HL-60 (cell line): ENCODE measurements at regions not wholly inside any gene's neighbourhood (a gene's known extent, or its start where the extent isn't known, plus 50 kb on each side); places are given as distances from the start of the nearest gene placed in this dataset.

Experiments
- DNase-seq, 2 experiments: peaks; one replicate each; pipeline ENCODE4 v3.0.0-alpha.2; 2010 to 2020; ENCODE audit warnings: low read depth in 1 of 2, low spot score in 1 of 2
- H3K27ac ChIP-seq: fragments of 250-450 bp; sonication (Bioruptor Pico); replicated peaks from 2 replicates; pipeline ENCODE4 v1.5.1; 2020; ENCODE audit warnings: mild to moderate bottlenecking, moderate library complexity
- H3K27me3 ChIP-seq: fragments of 250-450 bp; sonication (Bioruptor Pico); 2 replicates; pipeline ENCODE4 v1.5.1; 2021; ENCODE audit warnings: mild to moderate bottlenecking, moderate library complexity; ENCODE audit not compliant: insufficient read depth, poor library complexity, severe bottlenecking
- H3K4me3 ChIP-seq: replicated peaks from 2 replicates; pipeline ENCODE4 v1.5.1; 2011; ENCODE audit warnings: mild to moderate bottlenecking, control low read depth, low read length; ENCODE audit not compliant: insufficient read depth
- CTCF ChIP-seq: IDR thresholded peaks from one replicate; pipeline ENCODE4 v1.5.1; 2011; ENCODE audit warnings: low read length, control low read depth, inconsistent platforms; ENCODE audit not compliant: insufficient read depth
- GABPA ChIP-seq: IDR thresholded peaks from 2 replicates; pipeline ENCODE4 v1.6.1; 2012; ENCODE audit warnings: low read depth
- POLR2AphosphoS5 ChIP-seq: IDR thresholded peaks from 2 replicates; pipeline ENCODE4 v1.6.1; 2012; ENCODE audit warnings: low read depth
- SPI1 ChIP-seq: IDR thresholded peaks from 2 replicates; pipeline ENCODE4 v1.6.1; 2012; ENCODE audit warnings: low read depth, mild to moderate bottlenecking, borderline replicate concordance
- TF ChIP-seq, protein P1 (sequence below): IDR thresholded peaks from 2 replicates; pipeline ENCODE4 v1.6.1; 2012; ENCODE audit warnings: low read depth; ENCODE audit not compliant: insufficient replicate concordance

DNA sequence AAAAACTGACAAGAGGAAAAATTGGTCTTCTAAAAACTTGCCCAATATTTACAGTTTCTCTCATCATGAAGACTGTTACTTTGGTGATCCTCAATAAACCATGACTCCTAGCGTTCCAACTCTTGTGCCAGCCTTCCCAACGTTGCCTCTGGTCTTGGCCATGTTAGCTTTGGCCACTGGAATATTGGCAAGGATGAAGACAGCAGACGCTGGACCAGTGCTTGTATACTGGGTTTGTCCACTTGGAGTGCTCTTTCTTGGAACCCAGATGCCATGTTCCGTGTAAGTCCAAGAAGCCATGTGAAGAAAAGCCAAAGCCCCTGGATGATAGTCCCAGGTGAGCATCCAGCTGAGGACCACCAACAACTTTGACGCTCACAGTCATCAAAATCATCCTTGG, 379.6 kb downstream of the NUAK1 start:
- TF ChIP-seq SPI1: no peak
- TF ChIP-seq POLR2AphosphoS5: no peak
- no peak for TF ChIP-seq GABPA
- TF ChIP-seq, protein P1, sequence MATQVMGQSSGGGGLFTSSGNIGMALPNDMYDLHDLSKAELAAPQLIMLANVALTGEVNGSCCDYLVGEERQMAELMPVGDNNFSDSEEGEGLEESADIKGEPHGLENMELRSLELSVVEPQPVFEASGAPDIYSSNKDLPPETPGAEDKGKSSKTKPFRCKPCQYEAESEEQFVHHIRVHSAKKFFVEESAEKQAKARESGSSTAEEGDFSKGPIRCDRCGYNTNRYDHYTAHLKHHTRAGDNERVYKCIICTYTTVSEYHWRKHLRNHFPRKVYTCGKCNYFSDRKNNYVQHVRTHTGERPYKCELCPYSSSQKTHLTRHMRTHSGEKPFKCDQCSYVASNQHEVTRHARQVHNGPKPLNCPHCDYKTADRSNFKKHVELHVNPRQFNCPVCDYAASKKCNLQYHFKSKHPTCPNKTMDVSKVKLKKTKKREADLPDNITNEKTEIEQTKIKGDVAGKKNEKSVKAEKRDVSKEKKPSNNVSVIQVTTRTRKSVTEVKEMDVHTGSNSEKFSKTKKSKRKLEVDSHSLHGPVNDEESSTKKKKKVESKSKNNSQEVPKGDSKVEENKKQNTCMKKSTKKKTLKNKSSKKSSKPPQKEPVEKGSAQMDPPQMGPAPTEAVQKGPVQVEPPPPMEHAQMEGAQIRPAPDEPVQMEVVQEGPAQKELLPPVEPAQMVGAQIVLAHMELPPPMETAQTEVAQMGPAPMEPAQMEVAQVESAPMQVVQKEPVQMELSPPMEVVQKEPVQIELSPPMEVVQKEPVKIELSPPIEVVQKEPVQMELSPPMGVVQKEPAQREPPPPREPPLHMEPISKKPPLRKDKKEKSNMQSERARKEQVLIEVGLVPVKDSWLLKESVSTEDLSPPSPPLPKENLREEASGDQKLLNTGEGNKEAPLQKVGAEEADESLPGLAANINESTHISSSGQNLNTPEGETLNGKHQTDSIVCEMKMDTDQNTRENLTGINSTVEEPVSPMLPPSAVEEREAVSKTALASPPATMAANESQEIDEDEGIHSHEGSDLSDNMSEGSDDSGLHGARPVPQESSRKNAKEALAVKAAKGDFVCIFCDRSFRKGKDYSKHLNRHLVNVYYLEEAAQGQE: no peak
- TF ChIP-seq CTCF: no peak

GRCh38 chr12:105761075-105761474, 377.7 kb downstream of the NUAK1 start:
- Histone ChIP-seq H3K4me3 (no peak overlapping the region), H3K27ac (no peak overlapping the region), H3K27me3 (peaks cover 2% of the 10 kb centered on the region)
- DNase-seq: no peak
- TF ChIP-seq CTCF: no peak
- TF ChIP-seq SPI1: no peak
- TF ChIP-seq, protein P1: no peak
- no peak for TF ChIP-seq POLR2AphosphoS5
- TF ChIP-seq GABPA: no peak

More for the DNA sequence above, 379.6 kb downstream of the NUAK1 start:
- Histone ChIP-seq H3K27me3 (no peaks in the 10 kb centered on the region), H3K27ac (no peak overlapping the region), H3K4me3 (no peak overlapping the region)
- DNase-seq: no peak

DNA sequence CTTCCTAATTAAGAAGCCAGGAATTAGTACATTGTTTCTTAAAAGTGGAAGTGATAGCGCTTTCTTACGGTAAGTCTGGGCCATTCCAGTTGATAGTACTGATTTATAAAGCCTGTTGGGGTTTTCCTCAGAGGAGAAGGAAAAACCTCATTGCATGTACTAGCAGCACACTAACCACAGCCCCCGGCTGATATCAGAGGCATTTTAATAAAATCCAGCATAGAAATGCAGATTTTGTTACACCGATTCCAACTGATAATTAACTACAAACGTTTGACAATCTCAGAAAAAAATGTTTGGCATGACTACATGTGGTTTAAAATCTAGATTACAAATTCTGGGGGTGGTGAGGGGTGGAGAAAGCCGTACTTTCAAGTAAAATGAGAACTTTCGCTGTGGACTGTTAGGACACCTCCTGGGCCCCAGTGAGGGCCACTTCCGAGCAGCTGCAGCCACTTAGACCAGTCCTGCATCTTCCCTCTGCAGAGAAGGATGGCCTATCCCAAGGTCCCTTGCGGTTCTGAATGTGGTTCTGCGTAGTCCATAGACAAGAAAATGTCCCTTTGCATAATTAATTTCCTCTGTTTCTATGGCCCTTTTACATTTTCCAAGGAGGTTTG, 374.4 kb downstream of the NUAK1 start:
- no peak overlapping the region for H3K27ac ChIP-seq
- peaks cover 3% of the 10 kb centered on the region for H3K27me3 ChIP-seq
- no peak overlapping the region for H3K4me3 ChIP-seq
- no peak for DNase-seq
- TF ChIP-seq POLR2AphosphoS5 (no peak), CTCF (no peak), SPI1 (no peak), GABPA (no peak)
